Peyer's patch (tissue), 4 donors: ENCODE measurements at regions not wholly inside any gene's neighbourhood (a gene's known extent, or its start where the extent isn't known, plus 50 kb on each side); places are given as distances from the start of the nearest gene placed in this dataset.
"Not testable (repeated sequence)": the region's sequence is repeated elsewhere in the genome, so short reads cannot be mapped to it uniquely, and the experiment has no call there.

Experiments
- DNase-seq, 3 donors: peaks; one replicate each; pipeline ENCODE4 v3.0.0-alpha.2; 2017 to 2019
- H3K27ac ChIP-seq, 4 donors: fragments of 200-600 bp; sonication (generic); one replicate each; pipeline ENCODE4 v1.5.1; 2016 to 2019
- H3K27me3 ChIP-seq, 2 donors: fragments of 200-600 bp; sonication (generic); one replicate each; pipeline ENCODE4 v1.5.1; 2019
- H3K36me3 ChIP-seq, 3 donors: fragments of 200-600 bp; sonication (generic); one replicate each; pipeline ENCODE4 v1.5.1; 2016 to 2019
- H3K4me1 ChIP-seq, 4 donors: fragments of 200-600 bp; sonication (generic); one replicate each; pipeline ENCODE4 v1.5.1; 2016 to 2019
- H3K4me3 ChIP-seq, 4 donors: fragments of 200-600 bp; sonication (generic); 1 replicate in 3 of 4; 2 replicates in 1 of 4; pipeline ENCODE4 v1.5.1; 2016 to 2019; ENCODE audit warnings: mild to moderate bottlenecking in 1 of 4
- H3K9me3 ChIP-seq, 4 donors: fragments of 200-600 bp; sonication (generic); one replicate each; pipeline ENCODE4 v1.5.1; 2016 to 2019; ENCODE audit warnings: mild to moderate bottlenecking in 1 of 4
- POLR2A ChIP-seq, 2 donors: fragments of 450-650 bp; IDR thresholded peaks; one replicate each; pipeline ENCODE4 v1.5.1; 2017; ENCODE audit warnings: antibody characterized with exemption in 2 of 2, mild to moderate bottlenecking in 2 of 2, moderate library complexity in 2 of 2
- TF ChIP-seq, protein P1 (sequence below), 6 experiments: fragments of 450-650 bp in 4 of 6; fragments of 200-600 bp in 2 of 6; sonication (generic) in 1 of 6; IDR thresholded peaks; one replicate each; pipeline ENCODE4 v1.5.1; 2017 to 2019; ENCODE audit warnings: antibody characterized with exemption in 6 of 6, mild to moderate bottlenecking in 3 of 6, moderate library complexity in 1 of 6

DNA sequence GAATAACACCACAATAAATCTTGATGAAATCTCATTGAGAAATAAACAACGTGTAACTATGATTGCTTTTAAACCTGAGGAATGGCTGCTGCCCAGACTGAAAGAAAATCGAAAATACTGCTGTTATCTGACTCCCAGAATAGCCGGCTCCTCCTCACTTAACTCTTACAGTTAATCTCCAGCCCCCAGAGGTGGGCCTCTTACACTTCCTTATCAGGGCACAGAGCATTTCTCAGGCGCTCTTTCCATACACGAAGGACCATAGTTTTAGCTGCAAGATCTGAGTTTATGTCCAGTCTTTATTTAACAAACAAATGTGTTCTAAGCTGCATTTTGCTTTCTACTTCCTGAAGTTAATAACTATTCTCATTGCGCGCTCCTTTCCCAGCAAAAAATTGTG is 206.9 kb downstream of the MAP2K4 start:
- no peaks in the 10 kb centered on the region for H3K9me3 ChIP-seq
- no peak overlapping the region for H3K4me3 ChIP-seq
- no peaks in the 10 kb centered on the region for H3K27me3 ChIP-seq
- no peak overlapping the region for H3K27ac ChIP-seq
- DNase-seq: no peak
- TF ChIP-seq, protein P1, sequence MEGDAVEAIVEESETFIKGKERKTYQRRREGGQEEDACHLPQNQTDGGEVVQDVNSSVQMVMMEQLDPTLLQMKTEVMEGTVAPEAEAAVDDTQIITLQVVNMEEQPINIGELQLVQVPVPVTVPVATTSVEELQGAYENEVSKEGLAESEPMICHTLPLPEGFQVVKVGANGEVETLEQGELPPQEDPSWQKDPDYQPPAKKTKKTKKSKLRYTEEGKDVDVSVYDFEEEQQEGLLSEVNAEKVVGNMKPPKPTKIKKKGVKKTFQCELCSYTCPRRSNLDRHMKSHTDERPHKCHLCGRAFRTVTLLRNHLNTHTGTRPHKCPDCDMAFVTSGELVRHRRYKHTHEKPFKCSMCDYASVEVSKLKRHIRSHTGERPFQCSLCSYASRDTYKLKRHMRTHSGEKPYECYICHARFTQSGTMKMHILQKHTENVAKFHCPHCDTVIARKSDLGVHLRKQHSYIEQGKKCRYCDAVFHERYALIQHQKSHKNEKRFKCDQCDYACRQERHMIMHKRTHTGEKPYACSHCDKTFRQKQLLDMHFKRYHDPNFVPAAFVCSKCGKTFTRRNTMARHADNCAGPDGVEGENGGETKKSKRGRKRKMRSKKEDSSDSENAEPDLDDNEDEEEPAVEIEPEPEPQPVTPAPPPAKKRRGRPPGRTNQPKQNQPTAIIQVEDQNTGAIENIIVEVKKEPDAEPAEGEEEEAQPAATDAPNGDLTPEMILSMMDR (IDR thresholded peaks at IDR 0.05): no peak
- no peak for TF ChIP-seq POLR2A (IDR thresholded peaks at IDR 0.05)
- H3K4me1 ChIP-seq: no peaks in the 10 kb centered on the region
- no peaks in the 10 kb centered on the region for H3K36me3 ChIP-seq

DNA sequence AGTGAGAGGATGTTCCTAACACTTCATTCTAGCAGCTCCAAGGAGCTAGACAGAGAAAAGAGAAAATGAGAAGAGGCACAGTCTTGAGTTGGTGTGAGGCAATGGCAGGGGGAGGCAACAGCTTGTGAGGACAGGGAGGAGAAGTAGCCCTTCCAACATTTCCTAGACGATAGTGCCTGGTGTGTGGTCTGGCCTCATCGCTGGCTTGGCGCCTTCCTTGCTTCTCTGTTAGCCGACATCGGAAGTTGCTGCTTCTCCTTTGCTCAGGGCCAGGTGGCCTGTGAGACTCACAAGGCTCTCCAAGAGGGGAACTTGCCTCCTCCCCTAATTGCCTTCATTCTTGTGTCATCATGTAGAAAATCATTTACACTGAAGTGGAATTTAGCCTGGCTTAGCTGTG is 208.7 kb downstream of the MAP2K4 start:
- no peak for DNase-seq
- H3K36me3 ChIP-seq: no peaks in the 10 kb centered on the region
- TF ChIP-seq, protein P1 (IDR thresholded peaks at IDR 0.05): no peak
- no peak for TF ChIP-seq POLR2A (IDR thresholded peaks at IDR 0.05)
- H3K4me3 ChIP-seq: no peak overlapping the region
- H3K9me3 ChIP-seq: no peaks in the 10 kb centered on the region
- no peak overlapping the region for H3K27ac ChIP-seq
- H3K27me3 ChIP-seq: no peaks in the 10 kb centered on the region
- H3K4me1 ChIP-seq: no peaks in the 10 kb centered on the region

DNA sequence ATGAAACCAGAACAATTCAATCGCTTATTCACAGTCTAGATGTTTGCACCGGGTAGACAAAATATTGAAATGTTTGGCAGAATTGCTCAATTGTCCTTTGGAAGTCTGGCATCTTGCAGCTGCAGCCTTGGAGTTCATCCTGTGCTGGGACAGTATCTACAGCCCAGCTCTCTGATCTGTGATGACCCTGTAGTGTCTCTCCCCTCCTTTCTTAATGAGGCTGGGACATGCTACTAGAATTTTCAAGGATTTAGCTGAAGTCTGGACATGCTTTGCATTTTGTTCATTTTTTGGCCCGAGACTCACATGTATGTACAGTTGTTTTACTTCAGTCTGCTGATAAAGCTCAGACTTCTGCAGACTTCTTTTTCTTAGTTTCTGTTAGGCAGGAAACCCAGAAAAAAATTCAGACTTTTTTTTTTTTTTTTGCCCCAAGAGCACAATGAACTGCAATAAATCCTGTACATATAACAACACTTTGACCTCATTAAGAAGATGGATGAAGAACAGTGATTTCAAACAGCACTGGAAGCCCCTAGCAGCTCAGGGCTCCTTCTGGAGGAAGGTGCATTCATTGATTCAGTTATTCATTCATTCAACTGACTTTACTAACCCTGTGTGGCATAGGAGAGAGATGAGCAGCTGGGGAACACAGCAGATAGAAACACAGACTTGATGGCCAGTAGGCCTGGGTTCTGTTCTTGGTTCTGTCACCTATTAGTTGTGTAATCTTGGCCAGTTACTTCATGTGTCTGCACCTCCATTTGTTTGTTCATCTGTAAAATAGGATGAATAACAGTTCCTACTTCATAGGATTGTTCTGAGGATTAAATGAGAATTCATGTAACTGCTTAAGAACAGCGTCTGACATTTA is 210.0 kb downstream of the MAP2K4 start:
- Histone ChIP-seq H3K4me1 (no peaks in the 10 kb centered on the region), H3K27me3 (no peaks in the 10 kb centered on the region), H3K27ac (no peak overlapping the region), H3K4me3 (no peak overlapping the region), H3K36me3 (no peaks in the 10 kb centered on the region), H3K9me3 (no peaks in the 10 kb centered on the region)
- no peak for DNase-seq
- TF ChIP-seq, protein P1 (IDR thresholded peaks at IDR 0.05): no peak
- no peak for TF ChIP-seq POLR2A (IDR thresholded peaks at IDR 0.05)

DNA sequence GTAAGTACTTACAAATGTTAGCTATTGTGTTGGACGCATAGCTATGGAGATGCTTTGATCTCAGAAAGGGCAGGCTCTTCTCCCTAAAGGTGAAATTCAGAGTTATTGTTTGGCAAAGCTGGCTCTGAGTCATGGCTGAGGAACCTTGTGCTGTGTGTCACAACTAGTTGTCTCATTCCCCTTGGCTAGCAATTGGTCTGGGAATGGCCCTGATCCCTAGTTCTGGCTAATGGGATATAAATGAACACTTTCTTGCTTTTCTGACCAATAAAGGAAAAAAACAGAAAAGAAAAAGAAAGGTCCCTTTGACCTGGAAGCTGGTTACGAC is 210.6 kb downstream of the MAP2K4 start:
- no peak for DNase-seq
- no peak overlapping the region for H3K27ac ChIP-seq

DNA sequence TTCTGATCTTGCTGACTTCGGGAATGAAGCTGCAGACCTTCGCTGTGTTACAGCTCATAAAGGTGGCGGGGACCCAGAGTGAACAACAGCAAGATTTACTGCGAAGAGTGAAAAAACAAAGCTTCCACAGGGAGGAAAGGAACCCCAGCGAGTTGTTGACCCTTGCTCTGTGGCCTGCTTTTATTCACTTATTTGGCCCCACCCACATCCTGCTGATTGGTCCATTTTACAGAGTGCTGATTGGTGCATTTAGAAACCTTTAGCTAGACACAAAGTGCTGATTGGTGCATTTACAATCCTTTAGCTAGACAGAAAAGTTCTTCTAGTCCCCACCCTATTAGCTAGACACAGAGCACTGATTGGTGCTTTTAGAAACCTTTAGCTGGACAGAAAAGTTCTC is 218.3 kb downstream of the MAP2K4 start:
- DNase-seq, H3K27ac ChIP-seq, H3K4me3 ChIP-seq, H3K27me3 ChIP-seq, H3K36me3 ChIP-seq, H3K9me3 ChIP-seq, H3K4me1 ChIP-seq: not testable (repeated sequence)

More for the DNA sequence above, 210.6 kb downstream of the MAP2K4 start:
- Histone ChIP-seq H3K4me3 (no peak overlapping the region), H3K36me3 (no peaks in the 10 kb centered on the region), H3K4me1 (no peaks in the 10 kb centered on the region), H3K9me3 (no peaks in the 10 kb centered on the region), H3K27me3 (no peaks in the 10 kb centered on the region)
- TF ChIP-seq, protein P1 (IDR thresholded peaks at IDR 0.05): no peak
- no peak for TF ChIP-seq POLR2A (IDR thresholded peaks at IDR 0.05)

DNA sequence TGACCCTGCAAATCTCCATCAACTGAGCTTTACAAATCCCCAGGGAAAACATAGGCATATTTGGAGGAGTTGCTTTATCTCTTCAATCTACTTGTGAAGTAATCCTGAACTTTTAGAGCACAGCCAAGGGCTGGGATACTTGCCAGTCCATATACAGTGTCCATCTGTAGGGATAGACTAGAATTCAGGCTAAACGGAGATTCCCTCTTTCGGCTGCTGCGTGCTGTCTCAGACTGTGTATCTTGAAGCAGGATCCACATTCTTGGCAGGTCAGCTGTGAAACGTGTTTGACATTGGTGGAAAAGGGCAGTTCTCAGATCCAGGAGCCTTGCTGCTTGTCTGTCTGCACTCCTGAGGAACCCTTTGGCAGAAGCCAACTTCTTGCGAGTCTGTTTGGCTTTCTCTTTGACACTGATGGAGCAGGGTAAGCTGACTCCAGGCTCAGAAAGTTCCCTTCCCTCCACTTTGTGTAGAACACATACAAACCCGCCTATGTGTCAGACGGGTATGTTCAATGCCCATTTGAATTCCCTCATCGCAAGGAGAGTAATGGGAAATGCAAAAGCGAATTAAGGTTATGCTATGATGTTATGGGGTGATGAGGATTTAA is 221.8 kb downstream of the MAP2K4 start:
- Histone ChIP-seq H3K27me3 (no peaks in the 10 kb centered on the region), H3K36me3 (no peaks in the 10 kb centered on the region), H3K4me1 (no peaks in the 10 kb centered on the region), H3K4me3 (no peak overlapping the region), H3K9me3 (no peaks in the 10 kb centered on the region), H3K27ac (peak overlapping the region in 1 of 4 donors; percentile 36)
- no peak for TF ChIP-seq POLR2A (IDR thresholded peaks at IDR 0.05)
- TF ChIP-seq, protein P1 (IDR thresholded peaks at IDR 0.05): no peak
- no peak for DNase-seq
